H1 (cell line): ENCODE measurements at regions not wholly inside any gene's neighbourhood (a gene's known extent, or its start where the extent isn't known, plus 50 kb on each side); places are given as distances from the start of the nearest gene placed in this dataset.

ENCODE experiments used
- CTCF ChIA-PET: fragments of 300-600 bp; sonication (Branson Sonifier 250); formaldehyde crosslinking; loops from one replicate; lab custom pipeline; 2021; ENCODE audit not compliant: partially characterized antibody; lab: Charles Lee
- POLR2A ChIA-PET: fragments of 300-600 bp; sonication (Branson Sonifier 250); formaldehyde crosslinking; loops from one replicate; lab custom pipeline; 2021; ENCODE audit warnings: inconsistent platforms; ENCODE audit not compliant: partially characterized antibody; lab: Charles Lee
- DNase-seq, 2 experiments: peaks; one replicate each; pipeline versions ENCODE4 v3.0.0 to v3.0.0-alpha.2; 2010 to 2022; ENCODE audit warnings: low spot score in 2 of 2, low read depth in 1 of 2, mixed read lengths in 1 of 2
- FAIRE-seq: peaks from 2 replicates; lab custom pipeline; 2011; peaks lifted over from hg19 to GRCh38; lab: Jason Lieb, UNC
- H2AFZ ChIP-seq: 2 replicates; pipeline ENCODE4 v1.8.1; 2012; ENCODE audit warnings: low read length, inconsistent platforms
- H2AK5ac ChIP-seq: 2 replicates; pipeline ENCODE4 v1.6.1; 2013; ENCODE audit warnings: low read depth, low read length
- H2BK120ac ChIP-seq: replicated peaks from 2 replicates; pipeline ENCODE3; 2013; ENCODE audit warnings: low read depth, low read length, inconsistent platforms
- H2BK12ac ChIP-seq: 2 replicates; pipeline ENCODE4 v1.6.1; 2013; ENCODE audit warnings: low read depth, low read length
- H2BK15ac ChIP-seq: 2 replicates; pipeline ENCODE4 v1.6.1; 2013; ENCODE audit warnings: low read length
- H2BK20ac ChIP-seq: 2 replicates; pipeline ENCODE4 v1.6.1; 2013; ENCODE audit warnings: low read length
- H2BK5ac ChIP-seq: 2 replicates; pipeline ENCODE4 v1.6.1; 2013; ENCODE audit warnings: low read depth, low read length
- H3K14ac ChIP-seq: 2 replicates; pipeline ENCODE4 v1.6.1; 2013; ENCODE audit warnings: inconsistent platforms; ENCODE audit not compliant: insufficient read length
- H3K18ac ChIP-seq: 2 replicates; pipeline ENCODE4 v1.6.1; 2013; ENCODE audit warnings: low read length; ENCODE audit errors: extremely low read depth
- H3K23ac ChIP-seq: 2 replicates; pipeline ENCODE4 v1.6.1; 2013; ENCODE audit warnings: inconsistent platforms; ENCODE audit not compliant: insufficient read length
- H3K23me2 ChIP-seq: 2 replicates; pipeline ENCODE4 v1.6.1; 2013; ENCODE audit warnings: low read depth, low read length
- H3K27ac ChIP-seq: 2 replicates; pipeline ENCODE4 v1.6.1; 2011; ENCODE audit warnings: low read depth, low read length, inconsistent platforms
- H3K27me3 ChIP-seq, 4 experiments: replicated peaks in 1 of 4; 1 replicate in 1 of 4; 2 replicates in 3 of 4; pipeline versions ENCODE4 v1.6.1 to v1.8.1; 2011 to 2013; ENCODE audit warnings: low read length in 3 of 4, mild to moderate bottlenecking in 3 of 4, inconsistent platforms in 2 of 4, mixed read lengths in 2 of 4, moderate library complexity in 1 of 4; ENCODE audit not compliant: control insufficient read depth in 3 of 4, insufficient read depth in 3 of 4; ENCODE audit errors: extremely low read depth in 1 of 4
- H3K36me3 ChIP-seq, 4 experiments: 2 replicates each; pipeline versions ENCODE4 v1.6.1 to v1.8.1; 2011 to 2013; ENCODE audit warnings: mild to moderate bottlenecking in 4 of 4, low read length in 3 of 4, moderate library complexity in 2 of 4, control low read depth in 1 of 4, inconsistent platforms in 1 of 4; ENCODE audit not compliant: insufficient read depth in 4 of 4, control insufficient read depth in 2 of 4
- H3K4ac ChIP-seq: replicated peaks from 2 replicates; pipeline ENCODE3; 2013; ENCODE audit warnings: low read length, low read depth, mixed read lengths, inconsistent platforms; ENCODE audit not compliant: insufficient read length
- H3K4me1 ChIP-seq, 4 experiments: replicated peaks in 1 of 4; 1 replicate in 1 of 4; 2 replicates in 3 of 4; pipeline versions ENCODE4 v1.6.1 to v1.8.1; 2011 to 2013; ENCODE audit warnings: low read length in 3 of 4, inconsistent platforms in 2 of 4, mixed read lengths in 1 of 4; ENCODE audit not compliant: insufficient read depth in 4 of 4, control insufficient read depth in 3 of 4
- H3K4me2 ChIP-seq, 2 experiments: 2 replicates each; pipeline versions ENCODE4 v1.6.1 to v1.8.1; 2011 to 2013; ENCODE audit warnings: low read depth in 2 of 2, low read length in 2 of 2, control low read depth in 1 of 2, inconsistent platforms in 1 of 2, mild to moderate bottlenecking in 1 of 2; ENCODE audit not compliant: insufficient read depth in 1 of 2
- H3K4me3 ChIP-seq, 4 experiments: fragments of 200-600, 300-600 bp in 1 of 4; sonication (generic), shearing (Covaris generic), sonication (Bioruptor Twin) in 1 of 4; 2 replicates each; pipeline versions ENCODE4 v1.5.1 to v1.8.1; 2011 to 2016; ENCODE audit warnings: low read length in 4 of 4, low read depth in 3 of 4, control low read depth in 2 of 4, inconsistent platforms in 2 of 4, mild to moderate bottlenecking in 2 of 4, mixed read lengths in 1 of 4, moderate library complexity in 1 of 4; ENCODE audit not compliant: insufficient read depth in 2 of 4; ENCODE audit errors: extremely low read depth in 1 of 4
- H3K56ac ChIP-seq: replicated peaks from 2 replicates; pipeline ENCODE3; 2013; ENCODE audit warnings: low read depth, mild to moderate bottlenecking, mixed read lengths, low read length, inconsistent platforms; ENCODE audit not compliant: insufficient read length
- H3K79me1 ChIP-seq: 2 replicates; pipeline ENCODE4 v1.6.1; 2013; ENCODE audit warnings: low read depth, low read length, control low read depth
- H3K79me2 ChIP-seq, 2 experiments: 2 replicates each; pipeline versions ENCODE4 v1.6.1 to v1.8.1; 2012 to 2013; ENCODE audit warnings: low read length in 2 of 2, mild to moderate bottlenecking in 2 of 2, inconsistent platforms in 1 of 2; ENCODE audit not compliant: insufficient read depth in 2 of 2, control insufficient read depth in 1 of 2
- H3K9ac ChIP-seq, 4 experiments: replicated peaks in 1 of 4; 1 replicate in 1 of 4; 2 replicates in 3 of 4; pipeline versions ENCODE4 v1.6.1 to v1.8.1; 2011 to 2013; ENCODE audit warnings: low read depth in 3 of 4, low read length in 3 of 4, control low read depth in 2 of 4, mild to moderate bottlenecking in 2 of 4, moderate library complexity in 2 of 4, inconsistent platforms in 1 of 4; ENCODE audit errors: extremely low read depth in 1 of 4
- H3K9me3 ChIP-seq, 2 experiments: 2 replicates each; pipeline versions ENCODE4 v1.6.1 to v1.8.1; 2012 to 2013; ENCODE audit warnings: mild to moderate bottlenecking in 2 of 2, moderate library complexity in 2 of 2, control low read depth in 1 of 2, inconsistent platforms in 1 of 2, low read depth in 1 of 2, low read length in 1 of 2, mixed read lengths in 1 of 2; ENCODE audit not compliant: insufficient read depth in 2 of 2
- H4K20me1 ChIP-seq, 2 experiments: replicated peaks in 1 of 2; 2 replicates each; pipeline versions ENCODE3 to v1.8.1; 2011 to 2013; ENCODE audit warnings: inconsistent platforms in 2 of 2, low read length in 2 of 2, mild to moderate bottlenecking in 1 of 2; ENCODE audit not compliant: insufficient read depth in 2 of 2, control insufficient read depth in 1 of 2
- H4K5ac ChIP-seq: 2 replicates; pipeline ENCODE4 v1.6.1; 2013; ENCODE audit warnings: low read length, low read depth, mixed read lengths, inconsistent platforms; ENCODE audit not compliant: insufficient read length
- H4K8ac ChIP-seq: 2 replicates; pipeline ENCODE4 v1.8.0; 2013; ENCODE audit warnings: mild to moderate bottlenecking, moderate library complexity, low read length, inconsistent platforms; ENCODE audit not compliant: insufficient read depth; ENCODE audit errors: extremely low read depth
- H4K91ac ChIP-seq: replicated peaks from 2 replicates; pipeline ENCODE3; 2013; ENCODE audit warnings: low read length, mixed read lengths, inconsistent platforms; ENCODE audit not compliant: insufficient read length
- BACH1 ChIP-seq: IDR thresholded peaks from 2 replicates; pipeline ENCODE4 v1.6.1; 2012; ENCODE audit warnings: low read length, improper control_type of control experiment
- KDM5A ChIP-seq: fragments of 200-600 bp; IDR thresholded peaks from 2 replicates; pipeline ENCODE4 v1.7.1; 2012; ENCODE audit warnings: mild to moderate bottlenecking, low read length, inconsistent platforms, mixed read lengths
- PHF8 ChIP-seq: fragments of 200-600 bp; sonication (generic); conservative IDR thresholded peaks from 2 replicates; pipeline ENCODE4 v1.7.1; 2012; ENCODE audit warnings: low read depth, mild to moderate bottlenecking, inconsistent platforms, low read length, moderate library complexity
- RBBP5 ChIP-seq: IDR thresholded peaks from 2 replicates; pipeline ENCODE4 v1.7.1; 2012; ENCODE audit warnings: low read depth, mild to moderate bottlenecking, inconsistent platforms, low read length, moderate library complexity, borderline replicate concordance
- SIN3A ChIP-seq, 2 experiments: IDR thresholded peaks in 1 of 2; conservative IDR thresholded peaks in 1 of 2; 2 replicates each; pipeline ENCODE4 v1.6.1; 2011 to 2012; ENCODE audit warnings: low read length in 2 of 2, improper control_type of control experiment in 1 of 2, low read depth in 1 of 2, mild to moderate bottlenecking in 1 of 2
- SUZ12 ChIP-seq: fragments of 200-600 bp; sonication (generic); IDR thresholded peaks from 2 replicates; pipeline ENCODE4 v1.6.1; 2012; ENCODE audit warnings: mild to moderate bottlenecking, inconsistent platforms, low read length, moderate library complexity, mixed read lengths
- USF2 ChIP-seq: IDR thresholded peaks from 2 replicates; pipeline ENCODE4 v1.6.1; 2011; ENCODE audit warnings: low read length, improper control_type of control experiment
- WGBS, 2 experiments: shearing (Covaris generic) in 1 of 2; methylation state at CpG; one replicate each; pipeline versions ENCODE4 v1.1.6 to v1.1.7; 2013 to 2015; ENCODE audit warnings: low lambda C conversion rate in 2 of 2, mixed read lengths in 2 of 2, inconsistent platforms in 1 of 2, low coverage in 1 of 2, missing lambda C conversion rate in 1 of 2; ENCODE audit not compliant: insufficient replicate concordance in 2 of 2, insufficient coverage in 1 of 2, insufficient read length in 1 of 2; ENCODE audit errors: extremely low coverage in 1 of 2, missing lambda C conversion rate in 1 of 2; 5-methylcytosine and 5-hydroxymethylcytosine counted together

- DNase-seq = no peak
- no peaks in the 10 kb centered on the region for H3K79me1 ChIP-seq
- H3K23me2 ChIP-seq = no peaks in the 10 kb centered on the region
- no peaks in the 10 kb centered on the region; a peak in 1 of 7 replicates for H3K27me3 ChIP-seq
- POLR2A ChIA-PET = no interaction called here
- H3K4me3 ChIP-seq = no peak overlapping the region
- no peaks in the 10 kb centered on the region for H3K9me3 ChIP-seq
- no peak overlapping the region for H4K91ac ChIP-seq
- no peak overlapping the region for H2AK5ac ChIP-seq
- H2BK120ac ChIP-seq = no peak overlapping the region
- no peak overlapping the region for H3K23ac ChIP-seq
- H3K27ac ChIP-seq = no peak overlapping the region
- no peak overlapping the region for H3K56ac ChIP-seq
- peaks cover 0 to 2% of the 10 kb centered on the region in 2 experiments for H4K20me1 ChIP-seq
- no peak overlapping the region for H3K9ac ChIP-seq
- no peak overlapping the region for H3K4ac ChIP-seq
- 92% methylated on average over 6 of the region's 6 CpGs; no CpG with 5 or more reads in 1 of the 2 experiments for WGBS, 2 experiments
- no peak overlapping the region for H4K5ac ChIP-seq
- H2BK15ac ChIP-seq = no peak overlapping the region
- TF ChIP-seq KDM5A = no peak
- TF ChIP-seq RBBP5 = no peak
- TF ChIP-seq SUZ12 = no peak
- TF ChIP-seq BACH1 = no peak
- TF ChIP-seq USF2 = no peak
- TF ChIP-seq SIN3A (conservative IDR thresholded peaks at IDR 0.05 in 1 of 2, IDR thresholded peaks at IDR 0.05 in 1 of 2; ENCODE audit: low read depth in 1 of 2, low read length in 2 of 2) = no peak
- TF ChIP-seq PHF8 = no peak
- H2BK12ac ChIP-seq = no peak overlapping the region
- no peak overlapping the region for H2BK5ac ChIP-seq
- H3K36me3 ChIP-seq = no peaks in the 10 kb centered on the region
- H2BK20ac ChIP-seq = no peak overlapping the region
- no peak overlapping the region for H2AFZ ChIP-seq
- no peaks in the 10 kb centered on the region for H3K79me2 ChIP-seq
- no peak overlapping the region for H3K18ac ChIP-seq
- no peaks in the 10 kb centered on the region for H3K4me1 ChIP-seq
- no peak for FAIRE-seq
- H3K4me2 ChIP-seq = no peak overlapping the region
- H4K8ac ChIP-seq = no peak overlapping the region
- CTCF ChIA-PET = interaction anchor here (0.6 to 4.5 kb wide), 5 partner anchors 11 to 222 kb away, joined by 3 to 15 read pairs (median 3); no protein-coding TSS in a partner anchor
- H3K14ac ChIP-seq = no peak overlapping the region
Observed at GRCh38 chr17:33941744-33942143, 313.3 kb upstream of the CCL2 start.
